KMS-11 (cell line): ENCODE measurements at regions not wholly inside any gene's neighbourhood (a gene's known extent, or its start where the extent isn't known, plus 50 kb on each side); places are given as distances from the start of the nearest gene placed in this dataset.

Experiments
- H2AFZ ChIP-seq: fragments of 200-600 bp; sonication (generic); 2 replicates; pipeline ENCODE4 v1.6.1; 2016; ENCODE audit warnings: antibody characterized with exemption, mixed run types, low read depth
- H3K27ac ChIP-seq: fragments of 200-600 bp; sonication (generic); 2 replicates; pipeline ENCODE4 v1.6.1; 2016; ENCODE audit warnings: mild to moderate bottlenecking, mixed run types
- H3K27me3 ChIP-seq: fragments of 200-600 bp; sonication (generic); 2 replicates; pipeline ENCODE4 v1.6.1; 2017; ENCODE audit warnings: mild to moderate bottlenecking, low read depth, mixed run types, moderate library complexity; ENCODE audit not compliant: insufficient read depth
- H3K36me3 ChIP-seq: fragments of 200-600 bp; sonication (generic); 2 replicates; pipeline ENCODE4 v1.6.1; 2017; ENCODE audit warnings: mild to moderate bottlenecking, mixed run types; ENCODE audit not compliant: insufficient read depth
- H3K4me1 ChIP-seq: fragments of 200-600 bp; sonication (generic); 2 replicates; pipeline ENCODE4 v1.6.1; 2016; ENCODE audit warnings: mild to moderate bottlenecking, low read depth, mixed run types; ENCODE audit not compliant: poor library complexity, severe bottlenecking
- H3K4me2 ChIP-seq: fragments of 200-600 bp; sonication (generic); 2 replicates; pipeline ENCODE4 v1.7.0; 2016; ENCODE audit warnings: mild to moderate bottlenecking, mixed run types
- H3K4me3 ChIP-seq: fragments of 200-600 bp; sonication (generic); IDR thresholded peaks from 2 replicates; pipeline ENCODE4 v1.6.1; 2017; ENCODE audit warnings: low read depth, low read length, mixed read lengths; ENCODE audit not compliant: insufficient read depth
- H3K79me2 ChIP-seq: fragments of 200-600 bp; sonication (generic); 2 replicates; pipeline ENCODE4 v1.6.1; 2016; ENCODE audit warnings: low read depth, mixed run types; ENCODE audit not compliant: insufficient read depth
- H3K9ac ChIP-seq: fragments of 200-600 bp; sonication (generic); 2 replicates; pipeline ENCODE4 v1.6.1; 2016; ENCODE audit warnings: mild to moderate bottlenecking, mixed run types
- H4K20me1 ChIP-seq: fragments of 200-600 bp; sonication (generic); 2 replicates; pipeline ENCODE4 v1.6.1; 2016; ENCODE audit warnings: mild to moderate bottlenecking, mixed run types; ENCODE audit not compliant: insufficient read depth
- CTCF ChIP-seq: fragments of 200-600 bp; sonication (generic); conservative IDR thresholded peaks from 2 replicates; pipeline ENCODE4 v1.6.1; 2017; ENCODE audit warnings: low read depth, mild to moderate bottlenecking, antibody characterized with exemption, low read length, moderate library complexity, mixed read lengths

GRCh38 chr14:22417914-22418313 is 171.1 kb downstream of the DAD1 start:
- Histone ChIP-seq H3K4me2 (no peak overlapping the region), H3K36me3 (no peaks in the 10 kb centered on the region), H3K27ac (no peak overlapping the region), H3K9ac (no peak overlapping the region), H3K27me3 (no peaks in the 10 kb centered on the region), H3K4me3 (no peak overlapping the region), H3K79me2 (no peaks in the 10 kb centered on the region), H3K4me1 (no peaks in the 10 kb centered on the region), H4K20me1 (no peaks in the 10 kb centered on the region), H2AFZ (no peak overlapping the region)
- TF ChIP-seq CTCF = no peak

GRCh38 chr14:22416193-22416592 is 172.8 kb downstream of the DAD1 start:
- no peaks in the 10 kb centered on the region for H3K4me1 ChIP-seq
- H3K4me3 ChIP-seq = no peak overlapping the region
- H3K27ac ChIP-seq = no peak overlapping the region
- no peak overlapping the region for H3K4me2 ChIP-seq
- TF ChIP-seq CTCF = no peak
- no peaks in the 10 kb centered on the region for H3K27me3 ChIP-seq
- no peaks in the 10 kb centered on the region for H4K20me1 ChIP-seq
- no peaks in the 10 kb centered on the region for H3K36me3 ChIP-seq
- H3K79me2 ChIP-seq = no peaks in the 10 kb centered on the region
- no peak overlapping the region for H2AFZ ChIP-seq
- no peak overlapping the region for H3K9ac ChIP-seq

- Histone ChIP-seq H3K9ac (no peak overlapping the region), H3K36me3 (no peaks in the 10 kb centered on the region), H2AFZ (no peak overlapping the region), H3K79me2 (no peaks in the 10 kb centered on the region), H4K20me1 (no peaks in the 10 kb centered on the region), H3K4me2 (no peak overlapping the region), H3K4me1 (no peaks in the 10 kb centered on the region), H3K27ac (no peak overlapping the region), H3K27me3 (no peaks in the 10 kb centered on the region), H3K4me3 (no peak overlapping the region)
- TF ChIP-seq CTCF = no peak
These were observed 173.4 kb downstream of the DAD1 start for GRCh38 chr14:22415605-22415959.

GRCh38 chr14:22414876-22415604 is 174.0 kb downstream of the DAD1 start:
- no peaks in the 10 kb centered on the region for H3K4me1 ChIP-seq
- H3K27ac ChIP-seq = no peak overlapping the region
- H3K27me3 ChIP-seq = no peaks in the 10 kb centered on the region
- H3K79me2 ChIP-seq = no peaks in the 10 kb centered on the region
- no peaks in the 10 kb centered on the region for H3K36me3 ChIP-seq
- TF ChIP-seq CTCF = no peak
- H3K4me2 ChIP-seq = no peak overlapping the region
- no peak overlapping the region for H3K4me3 ChIP-seq
- no peak overlapping the region for H3K9ac ChIP-seq
- no peaks in the 10 kb centered on the region for H4K20me1 ChIP-seq
- H2AFZ ChIP-seq = no peak overlapping the region
